Loucy (cell line): ENCODE measurements at regions not wholly inside any gene's neighbourhood (a gene's known extent, or its start where the extent isn't known, plus 50 kb on each side); places are given as distances from the start of the nearest gene placed in this dataset.

Source experiments
- H2AFZ ChIP-seq: fragments of 200-600 bp; sonication (generic); 2 replicates; pipeline ENCODE4 v1.6.0; 2016; ENCODE audit warnings: antibody characterized with exemption, mild to moderate bottlenecking, low read length, moderate library complexity
- H3F3A ChIP-seq: fragments of 200-600 bp; 2 replicates; pipeline ENCODE4 v1.6.0; 2016; ENCODE audit warnings: antibody characterized with exemption, low read depth, mild to moderate bottlenecking
- H3K27me3 ChIP-seq: fragments of 200-600 bp; sonication (generic); 2 replicates; pipeline ENCODE4 v1.6.1; 2014; ENCODE audit warnings: low read length, mild to moderate bottlenecking; ENCODE audit not compliant: insufficient read depth, poor library complexity, severe bottlenecking
- H3K36me3 ChIP-seq: fragments of 200-600 bp; sonication (generic); 2 replicates; pipeline ENCODE4 v1.6.1; 2016; ENCODE audit warnings: low read length; ENCODE audit not compliant: insufficient read depth
- H3K4me1 ChIP-seq: fragments of 200-600 bp; sonication (generic); 2 replicates; pipeline ENCODE4 v1.5.1; 2014; ENCODE audit warnings: low read length, mild to moderate bottlenecking; ENCODE audit not compliant: insufficient read depth, poor library complexity, severe bottlenecking
- H3K4me2 ChIP-seq: fragments of 200-600 bp; sonication (generic); 2 replicates; pipeline ENCODE4 v1.6.0; 2014; ENCODE audit warnings: antibody characterized with exemption, low read length, low read depth, mild to moderate bottlenecking; ENCODE audit not compliant: poor library complexity, severe bottlenecking
- H3K4me3 ChIP-seq: fragments of 200-600 bp; sonication (generic); 2 replicates; pipeline ENCODE4 v1.5.1; 2014; ENCODE audit warnings: low read length, mild to moderate bottlenecking, mixed read lengths; ENCODE audit not compliant: poor library complexity, severe bottlenecking
- H3K79me2 ChIP-seq: fragments of 200-600 bp; sonication (generic); 2 replicates; pipeline ENCODE4 v1.6.1; 2014; ENCODE audit warnings: low read length; ENCODE audit not compliant: insufficient read depth
- H3K9ac ChIP-seq: fragments of 200-600 bp; sonication (generic); 2 replicates; pipeline ENCODE4 v1.6.0; 2014; ENCODE audit warnings: mild to moderate bottlenecking, low read depth, low read length, moderate library complexity; ENCODE audit not compliant: poor library complexity, severe bottlenecking
- H3K9me2 ChIP-seq: fragments of 200-600 bp; sonication (generic); replicated peaks from 2 replicates; pipeline ENCODE4 v1.6.1; 2016; ENCODE audit warnings: low read depth, low read length, mixed read lengths
- H3K9me3 ChIP-seq: fragments of 200-600 bp; sonication (generic); 2 replicates; pipeline ENCODE4 v1.6.1; 2014; ENCODE audit warnings: mild to moderate bottlenecking, antibody characterized with exemption, low read length, low read depth; ENCODE audit not compliant: insufficient read depth
- H4K20me1 ChIP-seq: fragments of 200-600 bp; sonication (generic); 2 replicates; pipeline ENCODE4 v1.6.0; 2014; ENCODE audit warnings: antibody characterized with exemption, low read length, mild to moderate bottlenecking; ENCODE audit not compliant: insufficient read depth, poor library complexity, severe bottlenecking
- EZH2phosphoT487 ChIP-seq: fragments of 200-600 bp; IDR thresholded peaks from 2 replicates; pipeline ENCODE4 v1.6.1; 2018; ENCODE audit warnings: antibody characterized with exemption, mild to moderate bottlenecking, moderate library complexity, borderline replicate concordance
- TF ChIP-seq, protein P1 (sequence below): fragments of 200-600 bp; sonication (generic); conservative IDR thresholded peaks from 2 replicates; pipeline ENCODE4 v1.5.1; 2014; ENCODE audit warnings: mild to moderate bottlenecking, antibody characterized with exemption, low read length

DNA sequence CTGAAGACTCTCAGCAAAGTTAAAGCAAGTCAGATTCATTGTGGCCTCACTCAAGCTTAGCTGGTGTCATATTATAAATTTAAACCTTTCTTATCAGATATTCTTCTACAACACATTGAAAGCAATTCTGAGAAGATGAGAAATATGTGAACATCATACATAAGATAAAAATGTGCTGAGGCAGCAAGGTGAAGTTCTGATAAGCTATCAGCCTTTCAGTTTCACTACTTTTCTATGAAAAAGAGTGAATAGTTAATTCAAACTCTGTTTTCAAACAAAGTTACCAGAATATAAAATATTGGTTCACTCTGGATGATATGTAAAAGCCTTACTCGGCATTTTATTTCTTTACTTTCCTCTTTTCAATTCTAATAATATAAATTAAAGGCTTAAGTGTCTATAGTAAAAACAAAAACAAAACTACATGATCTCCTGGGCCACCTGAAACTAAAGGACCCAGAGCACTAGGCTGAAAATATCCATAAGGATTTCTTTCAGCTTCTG is 824.4 kb downstream of the MTRR start:
- H3K9me2 ChIP-seq: no peaks in the 10 kb centered on the region
- no peak overlapping the region for H3K4me2 ChIP-seq
- no peaks in the 10 kb centered on the region for H3K9me3 ChIP-seq
- H3K4me3 ChIP-seq: no peak overlapping the region
- no peaks in the 10 kb centered on the region for H4K20me1 ChIP-seq
- no peaks in the 10 kb centered on the region for H3K79me2 ChIP-seq
- H3F3A ChIP-seq: no peaks in the 10 kb centered on the region
- TF ChIP-seq EZH2phosphoT487: no peak
- TF ChIP-seq, protein P1, sequence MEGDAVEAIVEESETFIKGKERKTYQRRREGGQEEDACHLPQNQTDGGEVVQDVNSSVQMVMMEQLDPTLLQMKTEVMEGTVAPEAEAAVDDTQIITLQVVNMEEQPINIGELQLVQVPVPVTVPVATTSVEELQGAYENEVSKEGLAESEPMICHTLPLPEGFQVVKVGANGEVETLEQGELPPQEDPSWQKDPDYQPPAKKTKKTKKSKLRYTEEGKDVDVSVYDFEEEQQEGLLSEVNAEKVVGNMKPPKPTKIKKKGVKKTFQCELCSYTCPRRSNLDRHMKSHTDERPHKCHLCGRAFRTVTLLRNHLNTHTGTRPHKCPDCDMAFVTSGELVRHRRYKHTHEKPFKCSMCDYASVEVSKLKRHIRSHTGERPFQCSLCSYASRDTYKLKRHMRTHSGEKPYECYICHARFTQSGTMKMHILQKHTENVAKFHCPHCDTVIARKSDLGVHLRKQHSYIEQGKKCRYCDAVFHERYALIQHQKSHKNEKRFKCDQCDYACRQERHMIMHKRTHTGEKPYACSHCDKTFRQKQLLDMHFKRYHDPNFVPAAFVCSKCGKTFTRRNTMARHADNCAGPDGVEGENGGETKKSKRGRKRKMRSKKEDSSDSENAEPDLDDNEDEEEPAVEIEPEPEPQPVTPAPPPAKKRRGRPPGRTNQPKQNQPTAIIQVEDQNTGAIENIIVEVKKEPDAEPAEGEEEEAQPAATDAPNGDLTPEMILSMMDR: no peak
- H3K4me1 ChIP-seq: no peaks in the 10 kb centered on the region
- no peak overlapping the region for H2AFZ ChIP-seq
- no peak overlapping the region for H3K9ac ChIP-seq
- H3K27me3 ChIP-seq: no peaks in the 10 kb centered on the region
- no peaks in the 10 kb centered on the region for H3K36me3 ChIP-seq

DNA sequence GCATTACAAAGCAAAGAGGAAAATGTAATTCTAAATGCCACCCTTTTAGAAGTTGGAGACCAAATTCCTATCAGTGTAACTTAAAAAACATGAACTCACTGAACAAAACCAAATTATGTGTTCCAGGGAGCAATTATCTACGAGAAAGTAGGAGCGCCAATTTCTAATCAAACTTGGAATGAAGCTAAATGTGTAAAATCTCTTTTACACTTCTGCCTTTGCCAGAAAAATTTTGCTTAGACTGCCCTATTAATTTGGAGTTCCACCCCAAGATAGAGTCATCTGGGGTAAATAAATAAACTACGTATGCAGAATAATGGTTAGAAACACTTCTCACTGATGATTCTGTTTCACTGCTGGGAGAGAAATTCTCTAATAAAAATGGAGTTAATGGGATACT is 825.6 kb downstream of the MTRR start:
- Histone ChIP-seq H3K9ac (no peak overlapping the region), H3K36me3 (no peaks in the 10 kb centered on the region), H3K4me1 (no peaks in the 10 kb centered on the region), H3K4me3 (no peak overlapping the region), H3K9me3 (no peaks in the 10 kb centered on the region), H2AFZ (no peak overlapping the region), H3K79me2 (no peaks in the 10 kb centered on the region), H4K20me1 (no peaks in the 10 kb centered on the region), H3K27me3 (no peaks in the 10 kb centered on the region), H3F3A (no peaks in the 10 kb centered on the region), H3K9me2 (no peaks in the 10 kb centered on the region), H3K4me2 (no peak overlapping the region)
- TF ChIP-seq, protein P1: no peak
- no peak for TF ChIP-seq EZH2phosphoT487

DNA sequence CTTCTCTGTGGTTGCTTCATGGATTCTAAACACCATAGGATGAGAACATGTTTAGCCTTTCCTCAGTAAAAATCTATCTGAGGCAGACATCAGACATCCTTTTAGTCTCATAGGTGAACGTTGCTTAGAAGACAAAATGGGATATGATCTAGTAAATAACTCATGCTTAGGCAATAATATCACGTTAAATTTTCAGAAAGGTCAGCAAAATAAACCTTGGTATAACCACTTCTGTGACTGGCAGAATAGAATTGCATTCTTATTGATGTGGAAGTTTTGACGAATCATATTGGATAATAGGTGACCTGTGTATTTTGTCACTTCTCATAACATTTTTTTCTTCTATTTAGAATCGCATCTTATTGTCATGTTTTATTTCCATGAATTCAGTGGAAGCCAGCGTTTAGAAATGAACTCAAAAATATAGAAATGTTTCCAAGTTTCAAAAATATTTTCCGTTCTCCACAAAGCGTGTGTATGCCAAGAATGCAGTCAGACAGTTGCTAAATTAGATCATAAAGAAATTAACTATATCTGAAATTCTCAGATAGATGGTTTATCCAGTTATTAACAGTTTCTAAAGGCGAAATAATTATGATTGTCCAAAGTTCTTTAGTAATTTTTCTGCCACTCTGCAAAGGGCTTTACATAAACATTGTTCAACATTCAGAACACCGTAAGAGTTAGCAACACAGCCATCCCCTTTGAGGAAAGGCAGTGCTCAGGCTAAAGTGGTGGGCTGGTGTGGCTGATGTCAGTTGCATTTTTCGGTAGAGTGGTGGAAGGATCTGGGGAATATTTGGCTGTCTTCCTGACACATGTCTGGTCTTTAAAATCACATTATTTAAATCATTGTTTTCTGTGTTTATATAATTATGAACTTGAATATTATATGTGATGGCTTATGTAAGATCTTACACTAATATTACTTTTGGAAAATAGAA is 827.2 kb downstream of the MTRR start:
- no peaks in the 10 kb centered on the region for H4K20me1 ChIP-seq
- H3K9me2 ChIP-seq: no peaks in the 10 kb centered on the region
- no peaks in the 10 kb centered on the region for H3K36me3 ChIP-seq
- no peak overlapping the region for H3K4me3 ChIP-seq
- no peak overlapping the region for H2AFZ ChIP-seq
- no peak overlapping the region for H3K9ac ChIP-seq
- H3K4me2 ChIP-seq: no peak overlapping the region
- H3K4me1 ChIP-seq: no peaks in the 10 kb centered on the region
- no peaks in the 10 kb centered on the region for H3F3A ChIP-seq
- TF ChIP-seq, protein P1: no peak
- TF ChIP-seq EZH2phosphoT487: no peak
- no peaks in the 10 kb centered on the region for H3K79me2 ChIP-seq
- no peaks in the 10 kb centered on the region for H3K9me3 ChIP-seq
- H3K27me3 ChIP-seq: no peaks in the 10 kb centered on the region
